Astrocyte (in vitro differentiated cells and primary cell): ENCODE measurements at regions not wholly inside any gene's neighbourhood (a gene's known extent, or its start where the extent isn't known, plus 50 kb on each side); places are given as distances from the start of the nearest gene placed in this dataset.

Experiments used
- DNase-seq: peaks from one replicate; pipeline ENCODE4 v3.0.0-alpha.2; 2010; ENCODE audit warnings: low read depth
- FAIRE-seq: peaks from 2 replicates; lab custom pipeline; 2011; peaks lifted over from hg19 to GRCh38; lab: Jason Lieb, UNC
- H2AFZ ChIP-seq: 2 replicates; pipeline ENCODE4 v1.6.0; 2012; ENCODE audit warnings: low read depth, low read length, inconsistent platforms
- H3K27ac ChIP-seq: 2 replicates; pipeline ENCODE4 v1.5.1; 2011; ENCODE audit warnings: low read depth, low read length, inconsistent platforms
- H3K27me3 ChIP-seq: 2 replicates; pipeline ENCODE4 v1.6.0; 2011; ENCODE audit warnings: low read length, inconsistent platforms; ENCODE audit not compliant: insufficient read depth
- H3K36me3 ChIP-seq: 2 replicates; pipeline ENCODE4 v1.5.1; 2011; ENCODE audit warnings: low read length, inconsistent platforms; ENCODE audit not compliant: insufficient read depth
- H3K4me1 ChIP-seq: 2 replicates; pipeline ENCODE4 v1.5.1; 2011; ENCODE audit warnings: low read length, inconsistent platforms; ENCODE audit not compliant: insufficient read depth
- H3K4me2 ChIP-seq: 2 replicates; pipeline ENCODE4 v1.6.0; 2012; ENCODE audit warnings: low read length, inconsistent platforms
- H3K4me3 ChIP-seq: 2 replicates; pipeline ENCODE4 v1.5.1; 2011; ENCODE audit warnings: low read depth, mild to moderate bottlenecking, low read length, inconsistent platforms; ENCODE audit not compliant: insufficient read depth
- H3K79me2 ChIP-seq: 2 replicates; pipeline ENCODE4 v1.6.0; 2012; ENCODE audit warnings: mild to moderate bottlenecking, low read length, inconsistent platforms; ENCODE audit not compliant: insufficient read depth
- H3K9ac ChIP-seq: 2 replicates; pipeline ENCODE4 v1.6.0; 2012; ENCODE audit warnings: mild to moderate bottlenecking, low read length, inconsistent platforms
- H3K9me3 ChIP-seq: 2 replicates; pipeline ENCODE4 v1.5.1; 2012; ENCODE audit warnings: low read depth, mild to moderate bottlenecking, low read length, inconsistent platforms; ENCODE audit not compliant: insufficient read depth
- H4K20me1 ChIP-seq: 2 replicates; pipeline ENCODE4 v1.6.0; 2012; ENCODE audit warnings: low read length, inconsistent platforms; ENCODE audit not compliant: insufficient read depth
- H3K27ac Mint-ChIP-seq: one replicate; pipeline ENCODE4 v1.8.0; 2021; ENCODE audit warnings: mild to moderate bottlenecking, mixed read lengths; ENCODE audit not compliant: unreplicated experiment
- H3K27me3 Mint-ChIP-seq: one replicate; pipeline ENCODE4 v1.8.0; 2021; ENCODE audit warnings: low read depth, mixed read lengths; ENCODE audit not compliant: unreplicated experiment
- H3K36me3 Mint-ChIP-seq: one replicate; pipeline ENCODE4 v1.8.0; 2021; ENCODE audit warnings: low read depth, mixed read lengths; ENCODE audit not compliant: unreplicated experiment
- H3K4me1 Mint-ChIP-seq: one replicate; pipeline ENCODE4 v1.8.0; 2021; ENCODE audit warnings: low read depth, mixed read lengths; ENCODE audit not compliant: unreplicated experiment
- H3K4me3 Mint-ChIP-seq: one replicate; pipeline ENCODE4 v1.8.0; 2021; ENCODE audit warnings: mild to moderate bottlenecking, moderate library complexity, mixed read lengths; ENCODE audit not compliant: unreplicated experiment
- H3K9me3 Mint-ChIP-seq: one replicate; pipeline ENCODE4 v1.8.0; 2021; ENCODE audit warnings: mild to moderate bottlenecking, mixed read lengths; ENCODE audit not compliant: unreplicated experiment
- EZH2 ChIP-seq: IDR thresholded peaks from 2 replicates; pipeline ENCODE4 v1.6.1; 2012; ENCODE audit warnings: mild to moderate bottlenecking, low read length, inconsistent platforms; ENCODE audit not compliant: insufficient read depth
- TF ChIP-seq, protein P1 (sequence below): IDR thresholded peaks from 2 replicates; pipeline ENCODE4 v1.5.1; 2011; ENCODE audit warnings: low read depth, mild to moderate bottlenecking, inconsistent platforms, low read length, moderate library complexity; ENCODE audit not compliant: insufficient read depth

DNA sequence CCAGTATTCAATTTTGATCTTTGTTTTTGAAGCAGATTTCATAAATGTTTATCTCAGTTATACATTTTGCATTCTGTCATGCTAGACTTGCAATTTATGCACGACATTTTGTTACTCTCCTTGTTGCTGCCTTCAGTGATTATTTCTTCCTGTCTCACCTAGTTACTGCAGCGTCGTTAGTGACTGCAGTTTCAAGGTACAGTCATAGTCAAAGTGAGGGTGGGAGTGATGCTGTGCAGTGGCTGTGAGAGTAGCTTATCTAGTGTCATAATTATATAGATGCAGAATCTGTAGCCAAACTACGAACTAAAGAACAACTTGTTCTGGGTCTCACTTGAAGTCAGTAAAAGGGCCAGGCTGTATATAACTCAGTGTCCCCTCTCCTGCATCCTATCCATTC, 69.8 kb downstream of the GPR101 start:
- Mint-ChIP-seq H3K9me3 (no peaks in the 10 kb centered on the region), H3K36me3 (no peaks in the 10 kb centered on the region), H3K4me1 (no peaks in the 10 kb centered on the region), H3K4me3 (no peak overlapping the region), H3K27ac (no peak overlapping the region), H3K27me3 (no peaks in the 10 kb centered on the region)
- Histone ChIP-seq H3K4me2 (no peak overlapping the region), H3K9me3 (no peaks in the 10 kb centered on the region), H3K4me3 (no peak overlapping the region), H3K79me2 (no peaks in the 10 kb centered on the region), H4K20me1 (no peaks in the 10 kb centered on the region), H3K27me3 (no peaks in the 10 kb centered on the region), H2AFZ (no peak overlapping the region), H3K9ac (no peak overlapping the region), H3K36me3 (no peaks in the 10 kb centered on the region), H3K27ac (no peak overlapping the region), H3K4me1 (no peaks in the 10 kb centered on the region)
- no peak for TF ChIP-seq EZH2
- TF ChIP-seq, protein P1, sequence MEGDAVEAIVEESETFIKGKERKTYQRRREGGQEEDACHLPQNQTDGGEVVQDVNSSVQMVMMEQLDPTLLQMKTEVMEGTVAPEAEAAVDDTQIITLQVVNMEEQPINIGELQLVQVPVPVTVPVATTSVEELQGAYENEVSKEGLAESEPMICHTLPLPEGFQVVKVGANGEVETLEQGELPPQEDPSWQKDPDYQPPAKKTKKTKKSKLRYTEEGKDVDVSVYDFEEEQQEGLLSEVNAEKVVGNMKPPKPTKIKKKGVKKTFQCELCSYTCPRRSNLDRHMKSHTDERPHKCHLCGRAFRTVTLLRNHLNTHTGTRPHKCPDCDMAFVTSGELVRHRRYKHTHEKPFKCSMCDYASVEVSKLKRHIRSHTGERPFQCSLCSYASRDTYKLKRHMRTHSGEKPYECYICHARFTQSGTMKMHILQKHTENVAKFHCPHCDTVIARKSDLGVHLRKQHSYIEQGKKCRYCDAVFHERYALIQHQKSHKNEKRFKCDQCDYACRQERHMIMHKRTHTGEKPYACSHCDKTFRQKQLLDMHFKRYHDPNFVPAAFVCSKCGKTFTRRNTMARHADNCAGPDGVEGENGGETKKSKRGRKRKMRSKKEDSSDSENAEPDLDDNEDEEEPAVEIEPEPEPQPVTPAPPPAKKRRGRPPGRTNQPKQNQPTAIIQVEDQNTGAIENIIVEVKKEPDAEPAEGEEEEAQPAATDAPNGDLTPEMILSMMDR, result no peak
- no peak for DNase-seq
- FAIRE-seq, result no peak

DNA sequence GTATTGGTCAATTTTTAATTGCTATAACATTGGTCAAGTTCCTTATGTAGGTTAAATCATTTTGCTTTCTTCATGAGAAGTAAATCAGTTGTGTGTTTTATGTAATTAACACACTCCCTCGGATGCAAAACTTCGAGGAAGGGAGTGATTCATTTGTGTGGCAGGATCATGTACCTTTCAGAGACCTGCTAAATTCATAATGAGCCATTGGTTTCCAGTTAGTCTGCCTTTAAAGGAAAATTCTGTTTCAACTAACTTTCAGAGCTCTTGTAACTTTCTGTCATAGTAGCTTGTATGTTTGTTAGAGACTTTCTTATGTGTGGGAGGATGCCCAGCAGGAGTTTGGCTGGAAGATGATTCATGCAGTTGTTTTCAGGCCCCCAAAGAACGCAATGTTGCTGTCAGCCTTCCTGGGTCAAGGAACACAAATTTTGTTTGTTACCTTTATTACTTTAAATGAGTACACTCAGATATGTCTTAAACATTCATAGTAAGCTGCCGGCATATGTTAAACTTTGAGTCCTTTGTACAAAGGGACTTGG, 72.1 kb downstream of the GPR101 start:
- no peak for TF ChIP-seq EZH2
- TF ChIP-seq, protein P1, result no peak
- no peak overlapping the region for H3K4me3 ChIP-seq
- no peaks in the 10 kb centered on the region for H4K20me1 ChIP-seq
- no peak overlapping the region for H3K27ac ChIP-seq
- H3K79me2 ChIP-seq, result no peaks in the 10 kb centered on the region
- no peak overlapping the region for H3K4me2 ChIP-seq
- H3K9me3 ChIP-seq, result no peaks in the 10 kb centered on the region
- Mint-ChIP-seq H3K27me3 (no peaks in the 10 kb centered on the region), H3K27ac (no peak overlapping the region), H3K4me3 (no peak overlapping the region), H3K9me3 (no peaks in the 10 kb centered on the region), H3K36me3 (no peaks in the 10 kb centered on the region), H3K4me1 (no peaks in the 10 kb centered on the region)
- FAIRE-seq (peak; percentile 82), DNase-seq (no peak)
- no peaks in the 10 kb centered on the region for H3K36me3 ChIP-seq
- H2AFZ ChIP-seq, result no peak overlapping the region
- H3K9ac ChIP-seq, result no peak overlapping the region
- H3K27me3 ChIP-seq, result no peaks in the 10 kb centered on the region
- no peaks in the 10 kb centered on the region for H3K4me1 ChIP-seq

DNA sequence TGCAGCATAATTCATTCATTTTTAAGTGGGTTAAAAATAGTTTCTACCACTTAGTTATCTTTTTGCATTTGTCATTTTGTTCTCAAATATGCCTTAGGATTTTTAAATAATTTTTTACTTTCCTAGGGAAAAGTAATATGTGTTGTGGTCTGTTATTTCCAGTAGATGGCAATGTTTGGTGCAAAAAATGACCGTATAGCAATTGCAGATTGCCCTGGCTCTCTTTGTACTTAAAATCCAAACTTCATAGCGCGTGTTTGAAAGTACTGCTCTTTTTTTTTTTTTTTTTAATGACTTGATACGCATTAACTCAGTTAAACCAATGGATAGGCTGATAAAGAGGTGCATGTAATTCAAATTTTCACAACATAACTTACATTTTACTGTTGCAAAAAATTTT, 74.4 kb upstream of the RBMX start:
- Histone ChIP-seq H3K4me3 (no peak overlapping the region), H3K27ac (no peak overlapping the region), H3K9ac (no peak overlapping the region), H3K4me2 (no peak overlapping the region), H3K79me2 (no peaks in the 10 kb centered on the region), H2AFZ (no peak overlapping the region), H4K20me1 (no peaks in the 10 kb centered on the region), H3K4me1 (no peaks in the 10 kb centered on the region), H3K9me3 (no peaks in the 10 kb centered on the region), H3K36me3 (no peaks in the 10 kb centered on the region), H3K27me3 (no peaks in the 10 kb centered on the region)
- Mint-ChIP-seq H3K4me1 (no peaks in the 10 kb centered on the region), H3K9me3 (no peaks in the 10 kb centered on the region), H3K27ac (no peak overlapping the region), H3K27me3 (no peaks in the 10 kb centered on the region), H3K4me3 (no peak overlapping the region), H3K36me3 (no peaks in the 10 kb centered on the region)
- DNase-seq, result peak; percentile 12
- no peak for FAIRE-seq
- no peak for TF ChIP-seq EZH2
- TF ChIP-seq, protein P1, result peak; percentile 35
